Neuronal stem cell (in vitro differentiated cells): ENCODE measurements at regions not wholly inside any gene's neighbourhood (a gene's known extent, or its start where the extent isn't known, plus 50 kb on each side); places are given as distances from the start of the nearest gene placed in this dataset.

Experiments used
- DNase-seq: peaks from one replicate; pipeline ENCODE4 v3.0.0-alpha.2; 2013; ENCODE audit warnings: low spot score
- H2AFZ ChIP-seq: one replicate; pipeline ENCODE4 v1.6.1; 2013; ENCODE audit warnings: mild to moderate bottlenecking, low read length, inconsistent platforms
- H2AK5ac ChIP-seq: 2 replicates; pipeline ENCODE4 v1.6.1; 2013; ENCODE audit warnings: low read depth, mild to moderate bottlenecking, inconsistent platforms, low read length, moderate library complexity, mixed read lengths
- H2BK120ac ChIP-seq: 2 replicates; pipeline ENCODE4 v1.6.1; 2013; ENCODE audit warnings: low read depth, mild to moderate bottlenecking, inconsistent platforms, low read length, moderate library complexity, mixed read lengths
- H2BK12ac ChIP-seq: one replicate; pipeline ENCODE4 v1.6.1; 2013; ENCODE audit warnings: low read length, inconsistent platforms
- H2BK15ac ChIP-seq: 2 replicates; pipeline ENCODE4 v1.6.1; 2013; ENCODE audit warnings: mild to moderate bottlenecking, low read length, inconsistent platforms, mixed read lengths
- H2BK5ac ChIP-seq: one replicate; pipeline ENCODE4 v1.6.1; 2013; ENCODE audit warnings: inconsistent platforms, mild to moderate bottlenecking, low read length, moderate library complexity
- H3K14ac ChIP-seq: one replicate; pipeline ENCODE4 v1.6.1; 2013; ENCODE audit warnings: low read length, inconsistent platforms
- H3K18ac ChIP-seq: 2 replicates; pipeline ENCODE4 v1.6.1; 2013; ENCODE audit warnings: low read length, inconsistent platforms
- H3K23ac ChIP-seq: 2 replicates; pipeline ENCODE4 v1.6.1; 2013; ENCODE audit warnings: low read depth, mild to moderate bottlenecking, mixed read lengths, low read length, inconsistent platforms; ENCODE audit not compliant: poor library complexity
- H3K27ac ChIP-seq: replicated peaks from 3 replicates; pipeline ENCODE4 v1.5.1; 2013; ENCODE audit warnings: low read length, inconsistent platforms
- H3K27me3 ChIP-seq, 3 experiments: 2 replicates each; pipeline ENCODE4 v1.6.1; 2013; ENCODE audit warnings: low read length in 3 of 3, mild to moderate bottlenecking in 2 of 3, inconsistent platforms in 1 of 3, low read depth in 1 of 3, mixed read lengths in 1 of 3, moderate library complexity in 1 of 3; ENCODE audit not compliant: control insufficient read depth in 3 of 3, insufficient read depth in 3 of 3
- H3K36me3 ChIP-seq, 2 donors: replicated peaks in 1 of 2; 2 replicates each; pipeline ENCODE4 v1.6.1; 2013; ENCODE audit warnings: low read length in 2 of 2; ENCODE audit not compliant: control insufficient read depth in 2 of 2, insufficient read depth in 2 of 2
- H3K4ac ChIP-seq: 2 replicates; pipeline ENCODE4 v1.6.1; 2013; ENCODE audit warnings: inconsistent platforms, mild to moderate bottlenecking, low read length, moderate library complexity
- H3K4me1 ChIP-seq, 2 donors: 1 replicate in 1 of 2; 2 replicates in 1 of 2; pipeline ENCODE4 v1.6.1; 2013; ENCODE audit warnings: low read length in 2 of 2, low read depth in 1 of 2; ENCODE audit not compliant: control insufficient read depth in 2 of 2, insufficient read depth in 1 of 2
- H3K4me2 ChIP-seq: one replicate; pipeline ENCODE4 v1.6.1; 2013; ENCODE audit warnings: mild to moderate bottlenecking, low read length, inconsistent platforms; ENCODE audit not compliant: insufficient read depth, poor library complexity, severe bottlenecking
- H3K4me3 ChIP-seq, 2 donors: 2 replicates each; pipeline ENCODE4 v1.5.1; 2013; ENCODE audit warnings: low read length in 2 of 2, mild to moderate bottlenecking in 2 of 2, inconsistent platforms in 1 of 2, moderate library complexity in 1 of 2
- H3K79me1 ChIP-seq: one replicate; pipeline ENCODE4 v1.6.1; 2013; ENCODE audit warnings: low read depth, mild to moderate bottlenecking, inconsistent platforms, low read length, moderate library complexity
- H3K9ac ChIP-seq: one replicate; pipeline ENCODE4 v1.6.1; 2013; ENCODE audit warnings: mild to moderate bottlenecking, low read depth, low read length, inconsistent platforms; ENCODE audit not compliant: poor library complexity
- H3K9me3 ChIP-seq, 2 donors: replicated peaks in 1 of 2; 2 replicates each; pipeline versions ENCODE3 to v1.6.1; 2013; ENCODE audit warnings: low read length in 2 of 2, mild to moderate bottlenecking in 2 of 2, inconsistent platforms in 1 of 2, low read depth in 1 of 2, mixed read lengths in 1 of 2, moderate library complexity in 1 of 2; ENCODE audit not compliant: control insufficient read depth in 2 of 2, insufficient read depth in 1 of 2
- H4K8ac ChIP-seq: one replicate; pipeline ENCODE4 v1.6.1; 2013; ENCODE audit warnings: low read depth, mild to moderate bottlenecking, inconsistent platforms, low read length, moderate library complexity
- H4K91ac ChIP-seq: one replicate; pipeline ENCODE4 v1.6.1; 2013; ENCODE audit warnings: low read length, low read depth, mild to moderate bottlenecking, inconsistent platforms; ENCODE audit not compliant: poor library complexity
- WGBS, 2 donors: extraction: QIAGEN DNeasy Blood & Tissue Kit; methylation state at CpG; one replicate each; pipeline ENCODE4 v1.1.7; 2013; ENCODE audit warnings: missing lambda C conversion rate in 2 of 2, mixed read lengths in 1 of 2; ENCODE audit not compliant: insufficient read length in 2 of 2, insufficient replicate concordance in 1 of 2; ENCODE audit errors: extremely low coverage in 2 of 2; 5-methylcytosine and 5-hydroxymethylcytosine counted together

- Histone ChIP-seq H3K14ac (no peak overlapping the region), H3K4me2 (no peak overlapping the region), H4K91ac (no peak overlapping the region), H3K9me3 (no peaks in the 10 kb centered on the region), H2AK5ac (no peak overlapping the region), H2AFZ (no peak overlapping the region), H3K4ac (no peak overlapping the region), H3K36me3 (no peaks in the 10 kb centered on the region), H2BK15ac (no peak overlapping the region), H3K27ac (no peak overlapping the region), H3K9ac (no peak overlapping the region), H2BK5ac (no peak overlapping the region), H3K79me1 (no peaks in the 10 kb centered on the region), H3K18ac (no peak overlapping the region), H3K4me1 (no peaks in the 10 kb centered on the region), H2BK120ac (no peak overlapping the region), H3K27me3 (no peaks in the 10 kb centered on the region), H4K8ac (no peak overlapping the region), H3K23ac (no peak overlapping the region), H3K4me3 (no peak overlapping the region), H2BK12ac (no peak overlapping the region)
- DNase-seq: no peak
- WGBS, 2 donors: no CpG with 5 or more reads among the region's 2 CpGs
These were observed 91.4 kb upstream of the FAM241A start for GRCh38 chr4:112053825-112054350.

DNA sequence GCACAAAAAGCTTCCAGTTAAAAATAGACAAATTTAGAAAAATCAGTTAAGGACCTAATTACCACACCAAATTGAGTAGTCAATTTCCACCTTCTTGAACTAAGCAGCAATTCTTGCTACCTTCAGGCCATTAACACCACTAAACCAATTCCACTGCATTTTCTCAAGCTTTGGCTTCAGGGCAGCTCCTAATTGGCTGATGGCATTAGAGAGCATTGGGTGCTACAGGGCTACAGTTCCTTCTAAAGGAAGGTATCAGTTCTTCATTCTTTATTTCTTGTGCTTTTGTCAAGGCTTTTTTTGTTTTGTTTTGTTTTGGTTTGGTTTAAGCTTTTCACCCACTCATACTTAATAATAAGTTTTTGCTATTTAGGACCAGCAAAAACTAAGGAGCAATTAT lies 90.2 kb upstream of the FAM241A start:
- H3K18ac ChIP-seq: no peak overlapping the region
- H3K9me3 ChIP-seq: no peaks in the 10 kb centered on the region
- H2AFZ ChIP-seq: no peak overlapping the region
- no peak overlapping the region for H3K4me2 ChIP-seq
- H2BK5ac ChIP-seq: no peak overlapping the region
- no peak overlapping the region for H4K91ac ChIP-seq
- H2BK15ac ChIP-seq: no peak overlapping the region
- H2BK120ac ChIP-seq: no peak overlapping the region
- no peaks in the 10 kb centered on the region for H3K36me3 ChIP-seq
- no peak overlapping the region for H3K23ac ChIP-seq
- H2AK5ac ChIP-seq: no peak overlapping the region
- no peak overlapping the region for H2BK12ac ChIP-seq
- H3K4ac ChIP-seq: no peak overlapping the region
- no peak overlapping the region for H3K9ac ChIP-seq
- no peaks in the 10 kb centered on the region for H3K27me3 ChIP-seq
- H3K4me3 ChIP-seq: no peak overlapping the region
- no peak overlapping the region for H4K8ac ChIP-seq
- no peak overlapping the region for H3K14ac ChIP-seq
- H3K79me1 ChIP-seq: no peaks in the 10 kb centered on the region
- H3K27ac ChIP-seq: no peak overlapping the region
- no peaks in the 10 kb centered on the region for H3K4me1 ChIP-seq
- DNase-seq: no peak

GRCh38 chr4:112057470-112057869 lies 87.8 kb upstream of the FAM241A start:
- Histone ChIP-seq H3K4me2 (no peak overlapping the region), H3K9ac (no peak overlapping the region), H2AFZ (no peak overlapping the region), H3K9me3 (no peaks in the 10 kb centered on the region), H3K36me3 (no peaks in the 10 kb centered on the region), H3K4me3 (no peak overlapping the region), H4K91ac (no peak overlapping the region), H3K4ac (no peak overlapping the region), H2BK12ac (no peak overlapping the region), H2BK5ac (no peak overlapping the region), H2AK5ac (no peak overlapping the region), H3K79me1 (no peaks in the 10 kb centered on the region), H3K4me1 (no peaks in the 10 kb centered on the region), H3K27me3 (no peaks in the 10 kb centered on the region), H3K27ac (no peak overlapping the region), H2BK120ac (no peak overlapping the region), H3K14ac (no peak overlapping the region), H3K23ac (no peak overlapping the region), H3K18ac (no peak overlapping the region), H2BK15ac (no peak overlapping the region), H4K8ac (no peak overlapping the region)
- no peak for DNase-seq
- WGBS, 2 donors: no CpG with 5 or more reads among the region's 3 CpGs

GRCh38 chr4:112058433-112058832 lies 86.8 kb upstream of the FAM241A start:
- H3K14ac ChIP-seq: no peak overlapping the region
- no peak overlapping the region for H2BK15ac ChIP-seq
- DNase-seq: no peak
- no peak overlapping the region for H2BK120ac ChIP-seq
- no peak overlapping the region for H3K27ac ChIP-seq
- no peaks in the 10 kb centered on the region for H3K79me1 ChIP-seq
- H3K4me2 ChIP-seq: no peak overlapping the region
- H3K4ac ChIP-seq: no peak overlapping the region
- no peaks in the 10 kb centered on the region for H3K27me3 ChIP-seq
- no CpG with 5 or more reads among the region's 3 CpGs for WGBS, 2 donors
- H2BK5ac ChIP-seq: no peak overlapping the region
- H3K4me1 ChIP-seq: no peaks in the 10 kb centered on the region
- H3K23ac ChIP-seq: no peak overlapping the region
- no peak overlapping the region for H2BK12ac ChIP-seq
- H2AFZ ChIP-seq: no peak overlapping the region
- H4K91ac ChIP-seq: no peak overlapping the region
- no peak overlapping the region for H3K18ac ChIP-seq
- H3K9ac ChIP-seq: no peak overlapping the region
- no peak overlapping the region for H4K8ac ChIP-seq
- H3K9me3 ChIP-seq: no peaks in the 10 kb centered on the region
- H3K36me3 ChIP-seq: no peaks in the 10 kb centered on the region
- H2AK5ac ChIP-seq: no peak overlapping the region
- H3K4me3 ChIP-seq: no peak overlapping the region
